Neural progenitor cell (in vitro differentiated cells): ENCODE measurements at regions not wholly inside any gene's neighbourhood (a gene's known extent, or its start where the extent isn't known, plus 50 kb on each side); places are given as distances from the start of the nearest gene placed in this dataset.

ENCODE experiments used
- DNase-seq: peaks from one replicate; pipeline ENCODE4 v3.0.0-alpha.2; 2016; ENCODE audit warnings: low spot score
- H2AFZ ChIP-seq: fragments of 200-600 bp; sonication (generic); replicated peaks from 2 replicates; pipeline ENCODE4 v1.6.1; 2016; ENCODE audit warnings: antibody characterized with exemption
- H3F3A ChIP-seq: fragments of 200-600 bp; sonication (generic); 2 replicates; pipeline ENCODE4 v1.6.1; 2016; ENCODE audit warnings: antibody characterized with exemption, low read depth
- H3K27ac ChIP-seq: fragments of 200-600 bp; sonication (generic); 2 replicates; pipeline ENCODE4 v1.5.1; 2016; ENCODE audit warnings: mild to moderate bottlenecking
- H3K27me3 ChIP-seq: fragments of 200-600 bp; sonication (generic); 2 replicates; pipeline ENCODE4 v1.6.1; 2016; ENCODE audit warnings: mild to moderate bottlenecking, moderate library complexity
- H3K36me3 ChIP-seq: fragments of 200-600 bp; sonication (generic); 2 replicates; pipeline ENCODE4 v1.5.1; 2016
- H3K4me1 ChIP-seq: fragments of 200-600 bp; sonication (generic); 2 replicates; pipeline ENCODE4 v1.6.1; 2016; ENCODE audit warnings: mixed run types
- H3K4me2 ChIP-seq: fragments of 200-600 bp; sonication (generic); 2 replicates; pipeline ENCODE4 v1.6.1; 2016
- H3K4me3 ChIP-seq: fragments of 200-600 bp; sonication (generic); 2 replicates; pipeline ENCODE4 v1.5.1; 2016
- H3K79me2 ChIP-seq: fragments of 200-600 bp; sonication (generic); 2 replicates; pipeline ENCODE4 v1.6.1; 2016; ENCODE audit warnings: low read depth
- H3K9ac ChIP-seq: fragments of 200-600 bp; sonication (generic); 2 replicates; pipeline ENCODE4 v1.6.1; 2016
- H3K9me3 ChIP-seq: fragments of 200-600 bp; sonication (generic); 2 replicates; pipeline ENCODE4 v1.5.1; 2016; ENCODE audit warnings: low read depth
- H4K20me1 ChIP-seq: fragments of 200-600 bp; sonication (generic); 2 replicates; pipeline ENCODE4 v1.6.1; 2016; ENCODE audit warnings: low read depth
- H3K27ac Mint-ChIP-seq: 3 replicates; pipeline ENCODE4 v1.8.0; 2021; ENCODE audit warnings: mixed read lengths
- H3K27me3 Mint-ChIP-seq: 2 replicates; pipeline ENCODE4 v1.8.0; 2022; ENCODE audit warnings: low read depth, mild to moderate bottlenecking, inconsistent platforms, moderate library complexity, mixed read lengths; ENCODE audit not compliant: insufficient read depth
- H3K36me3 Mint-ChIP-seq: 3 replicates; pipeline ENCODE4 v1.8.0; 2021; ENCODE audit warnings: mixed read lengths
- H3K4me1 Mint-ChIP-seq: 3 replicates; pipeline ENCODE4 v1.8.0; 2021; ENCODE audit warnings: mixed read lengths
- H3K4me3 Mint-ChIP-seq: 3 replicates; pipeline ENCODE4 v1.8.0; 2021; ENCODE audit warnings: mild to moderate bottlenecking, moderate library complexity, mixed read lengths
- H3K9me3 Mint-ChIP-seq: 3 replicates; pipeline ENCODE4 v1.8.0; 2020; ENCODE audit warnings: mixed read lengths
- EZH2 ChIP-seq: fragments of 200-600 bp; sonication (generic); IDR thresholded peaks from 2 replicates; pipeline ENCODE4 v1.6.1; 2017; ENCODE audit warnings: antibody characterized with exemption, mild to moderate bottlenecking, moderate library complexity
- EZH2phosphoT487 ChIP-seq: fragments of 200-600 bp; sonication (generic); IDR thresholded peaks from 2 replicates; pipeline ENCODE4 v1.6.1; 2017; ENCODE audit warnings: antibody characterized with exemption
- TF ChIP-seq, protein P1 (sequence below): fragments of 200-600 bp; sonication (generic); IDR thresholded peaks from 2 replicates; pipeline ENCODE4 v1.5.1; 2017; ENCODE audit warnings: antibody characterized with exemption, mild to moderate bottlenecking

DNA sequence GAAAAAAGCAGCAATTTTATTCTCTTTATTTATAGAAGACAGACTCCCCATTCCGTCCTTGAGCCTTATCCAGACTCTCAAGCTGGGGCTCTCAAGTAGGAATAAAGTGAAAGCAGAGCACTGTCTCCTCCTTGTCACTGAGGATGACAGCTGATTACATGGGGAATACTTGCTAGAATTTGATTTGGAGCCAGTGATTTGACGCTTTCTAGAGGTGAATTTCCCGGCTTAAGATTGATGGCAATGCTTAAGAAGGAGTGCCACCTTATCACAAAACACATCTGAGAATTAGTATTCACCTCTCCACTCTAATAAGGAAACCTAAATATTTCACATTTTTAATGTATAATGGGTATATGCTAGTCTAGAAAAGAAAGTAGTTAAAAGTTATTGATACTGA, 135.4 kb upstream of the SLC39A10 start:
- no peak overlapping the region for H3K27ac Mint-ChIP-seq
- H3K4me1 Mint-ChIP-seq = no peaks in the 10 kb centered on the region
- H3K27me3 Mint-ChIP-seq = no peaks in the 10 kb centered on the region
- H3K9me3 ChIP-seq = no peaks in the 10 kb centered on the region
- no peak overlapping the region for H3K27ac ChIP-seq
- H3K36me3 Mint-ChIP-seq = no peaks in the 10 kb centered on the region
- no peaks in the 10 kb centered on the region for H3K36me3 ChIP-seq
- H3K9me3 Mint-ChIP-seq = peaks cover under 1% of the 10 kb centered on the region
- TF ChIP-seq EZH2 = no peak
- TF ChIP-seq, protein P1, sequence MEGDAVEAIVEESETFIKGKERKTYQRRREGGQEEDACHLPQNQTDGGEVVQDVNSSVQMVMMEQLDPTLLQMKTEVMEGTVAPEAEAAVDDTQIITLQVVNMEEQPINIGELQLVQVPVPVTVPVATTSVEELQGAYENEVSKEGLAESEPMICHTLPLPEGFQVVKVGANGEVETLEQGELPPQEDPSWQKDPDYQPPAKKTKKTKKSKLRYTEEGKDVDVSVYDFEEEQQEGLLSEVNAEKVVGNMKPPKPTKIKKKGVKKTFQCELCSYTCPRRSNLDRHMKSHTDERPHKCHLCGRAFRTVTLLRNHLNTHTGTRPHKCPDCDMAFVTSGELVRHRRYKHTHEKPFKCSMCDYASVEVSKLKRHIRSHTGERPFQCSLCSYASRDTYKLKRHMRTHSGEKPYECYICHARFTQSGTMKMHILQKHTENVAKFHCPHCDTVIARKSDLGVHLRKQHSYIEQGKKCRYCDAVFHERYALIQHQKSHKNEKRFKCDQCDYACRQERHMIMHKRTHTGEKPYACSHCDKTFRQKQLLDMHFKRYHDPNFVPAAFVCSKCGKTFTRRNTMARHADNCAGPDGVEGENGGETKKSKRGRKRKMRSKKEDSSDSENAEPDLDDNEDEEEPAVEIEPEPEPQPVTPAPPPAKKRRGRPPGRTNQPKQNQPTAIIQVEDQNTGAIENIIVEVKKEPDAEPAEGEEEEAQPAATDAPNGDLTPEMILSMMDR = no peak
- TF ChIP-seq EZH2phosphoT487 = no peak
- no peak overlapping the region for H3K4me2 ChIP-seq
- no peaks in the 10 kb centered on the region for H4K20me1 ChIP-seq
- no peak overlapping the region for H3K4me3 ChIP-seq
- no peak overlapping the region for H2AFZ ChIP-seq
- no peaks in the 10 kb centered on the region for H3F3A ChIP-seq
- H3K4me1 ChIP-seq = no peaks in the 10 kb centered on the region
- no peak overlapping the region for H3K4me3 Mint-ChIP-seq
- H3K9ac ChIP-seq = no peak overlapping the region
- H3K27me3 ChIP-seq = no peaks in the 10 kb centered on the region
- no peak for DNase-seq
- no peaks in the 10 kb centered on the region for H3K79me2 ChIP-seq

DNA sequence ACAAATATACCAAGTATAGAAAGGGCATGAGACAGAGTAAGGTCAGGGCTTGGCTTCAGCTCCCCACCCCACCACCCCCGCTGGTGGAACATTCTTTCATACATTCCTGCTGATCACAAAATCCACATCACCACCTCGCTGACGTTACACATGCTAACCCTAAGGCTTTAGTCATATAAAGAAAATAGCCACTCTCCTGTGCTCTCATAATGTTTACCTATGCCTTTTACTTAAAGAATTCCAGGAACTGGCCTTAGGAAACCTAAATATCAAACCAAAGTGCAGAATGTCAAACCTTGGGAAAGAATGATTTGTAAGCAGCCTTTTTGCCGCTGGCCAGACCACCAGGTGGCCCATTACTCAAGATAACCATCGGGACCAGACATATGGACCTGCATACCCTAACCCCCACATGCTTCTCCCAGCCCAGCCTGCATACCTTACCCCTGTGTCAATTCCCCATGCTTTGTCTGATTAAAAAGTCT, 136.3 kb upstream of the SLC39A10 start:
- no peak overlapping the region for H2AFZ ChIP-seq

DNA sequence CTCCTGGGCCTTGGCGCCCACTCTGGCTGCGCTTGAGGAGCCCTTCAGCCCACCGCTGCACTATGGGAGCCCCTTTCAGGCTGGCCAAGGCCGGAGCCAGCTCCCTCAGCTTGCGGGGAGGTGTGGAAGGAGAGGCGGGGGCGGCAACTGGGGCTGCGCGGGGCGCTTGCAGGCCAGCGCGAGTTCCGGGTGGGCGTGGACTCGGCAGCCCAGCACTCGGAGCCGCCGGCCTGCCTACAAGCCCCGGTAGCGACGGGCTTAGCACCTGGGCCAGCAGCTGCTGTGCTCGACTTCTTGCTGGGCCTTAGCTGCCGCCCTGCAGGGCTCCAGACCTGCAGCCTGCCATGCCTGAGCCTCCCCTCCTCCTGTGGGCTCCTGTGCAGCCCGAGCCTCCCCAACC, 141.5 kb upstream of the SLC39A10 start:
- peaks cover 2% of the 10 kb centered on the region for H3K27me3 Mint-ChIP-seq
- H3K27ac Mint-ChIP-seq = no peak overlapping the region
- H3K9me3 Mint-ChIP-seq = peaks cover 5% of the 10 kb centered on the region
- Histone ChIP-seq H3K4me1 (no peaks in the 10 kb centered on the region), H3F3A (no peaks in the 10 kb centered on the region), H3K4me3 (no peak overlapping the region), H3K27me3 (no peaks in the 10 kb centered on the region), H3K79me2 (no peaks in the 10 kb centered on the region), H3K9ac (no peak overlapping the region), H3K36me3 (no peaks in the 10 kb centered on the region), H3K9me3 (no peaks in the 10 kb centered on the region), H3K27ac (no peak overlapping the region), H3K4me2 (no peak overlapping the region), H2AFZ (no peak overlapping the region), H4K20me1 (no peaks in the 10 kb centered on the region)
- no peaks in the 10 kb centered on the region for H3K4me1 Mint-ChIP-seq
- no peaks in the 10 kb centered on the region for H3K36me3 Mint-ChIP-seq
- no peak for DNase-seq
- H3K4me3 Mint-ChIP-seq = no peak overlapping the region
- no peak for TF ChIP-seq EZH2phosphoT487
- TF ChIP-seq EZH2 = no peak
- TF ChIP-seq, protein P1 = no peak

More for the DNA sequence above, 136.3 kb upstream of the SLC39A10 start:
- no peaks in the 10 kb centered on the region for H3K4me1 Mint-ChIP-seq
- no peak overlapping the region for H3K27ac Mint-ChIP-seq
- no peaks in the 10 kb centered on the region for H3K79me2 ChIP-seq
- peaks cover 5% of the 10 kb centered on the region for H3K9me3 Mint-ChIP-seq
- H3K9me3 ChIP-seq = no peaks in the 10 kb centered on the region
- no peak overlapping the region for H3K4me3 ChIP-seq
- no peaks in the 10 kb centered on the region for H3F3A ChIP-seq
- H3K27me3 Mint-ChIP-seq = no peaks in the 10 kb centered on the region
- no peak for DNase-seq
- H3K4me1 ChIP-seq = no peaks in the 10 kb centered on the region
- H3K27ac ChIP-seq = no peak overlapping the region
- no peak overlapping the region for H3K4me2 ChIP-seq
- H3K27me3 ChIP-seq = no peaks in the 10 kb centered on the region
- no peaks in the 10 kb centered on the region for H4K20me1 ChIP-seq
- H3K36me3 ChIP-seq = no peaks in the 10 kb centered on the region
- no peak overlapping the region for H3K9ac ChIP-seq
- no peak overlapping the region for H3K4me3 Mint-ChIP-seq
- no peak for TF ChIP-seq EZH2
- no peak for TF ChIP-seq EZH2phosphoT487
- TF ChIP-seq, protein P1 = no peak
- no peaks in the 10 kb centered on the region for H3K36me3 Mint-ChIP-seq
